A549 (cell line): ENCODE measurements at regions not wholly inside any gene's neighbourhood (a gene's known extent, or its start where the extent isn't known, plus 50 kb on each side); places are given as distances from the start of the nearest gene placed in this dataset.

Source experiments
- ATAC-seq, 2 experiments: fragments of 200-7000 bp in 1 of 2; fragments of >200 bp in 1 of 2; cut with Nextera tagmentation in 1 of 2; cut with Tn5 transposase in 1 of 2; 3 replicates each; pipeline versions ENCODE4 v1.8.0 to v1.9.1; 2018 to 2020; ENCODE audit warnings: mild to moderate bottlenecking in 1 of 2, moderate library complexity in 1 of 2
- CTCF ChIA-PET: fragments of 300-600 bp; sonication (Branson Sonifier 250); formaldehyde crosslinking; extraction: SDS; loops from one replicate; lab custom pipeline; 2021; ENCODE audit warnings: antibody characterized with exemption, inconsistent platforms; lab: Yijun Ruan, JAX
- POLR2A ChIA-PET: fragments of 350-600 bp; formaldehyde crosslinking; extraction: SDS; loops from one replicate; lab custom pipeline; 2021; ENCODE audit warnings: antibody characterized with exemption, inconsistent platforms; lab: Yijun Ruan, JAX
- DNase-seq, 2 experiments: peaks; one replicate each; pipeline versions ENCODE4 v3.0.0 to v3.0.0-alpha.2; 2011 to 2016; ENCODE audit warnings: low read depth in 1 of 2, low spot score in 1 of 2
- FAIRE-seq: peaks from 2 replicates; lab custom pipeline; 2011; peaks lifted over from hg19 to GRCh38; lab: Jason Lieb, UNC
- H3K27ac ChIP-seq, 2 experiments: fragments of >200 bp; sonication (Bioruptor Twin); formaldehyde crosslinking; 3 replicates each; pipeline ENCODE4 v1.5.1; 2016 to 2017
- H3K4me1 ChIP-seq: fragments of >200 bp; sonication (Bioruptor Twin); formaldehyde crosslinking; 3 replicates; pipeline ENCODE4 v1.6.1; 2016
- H3K4me2 ChIP-seq: fragments of >200 bp; sonication (Bioruptor Twin); formaldehyde crosslinking; 3 replicates; pipeline ENCODE4 v1.6.1; 2016
- H3K4me3 ChIP-seq: fragments of >200 bp; sonication (Bioruptor Twin); formaldehyde crosslinking; 3 replicates; pipeline ENCODE4 v1.5.1; 2016
- H3K9me3 ChIP-seq: fragments of >200 bp; sonication (Bioruptor Twin); formaldehyde crosslinking; 3 replicates; pipeline ENCODE4 v1.6.1; 2016
- CBX2 ChIP-seq: fragments of 200-600 bp; sonication (generic); IDR thresholded peaks from 2 replicates; pipeline ENCODE4 v1.6.1; 2016; ENCODE audit warnings: low read depth, mild to moderate bottlenecking, borderline replicate concordance
- CEBPB ChIP-seq, 2 experiments: fragments of >200 bp in 1 of 2; sonication (Bioruptor Twin) in 1 of 2; formaldehyde crosslinking in 1 of 2; IDR thresholded peaks; 2 replicates each; pipeline ENCODE4 v1.6.1; 2012 to 2016
- CHD2 ChIP-seq: fragments of 150-350 bp; IDR thresholded peaks from 2 replicates; pipeline ENCODE4 v1.6.1; 2014; ENCODE audit warnings: low read length; ENCODE audit not compliant: partially characterized antibody
- CHD4 ChIP-seq: fragments of 200-600 bp; sonication (generic); IDR thresholded peaks from 2 replicates; pipeline ENCODE4 v1.6.1; 2016; ENCODE audit warnings: antibody characterized with exemption, mild to moderate bottlenecking, borderline replicate concordance
- EHF ChIP-seq: fragments of 250-450 bp; sonication (Bioruptor Pico); IDR thresholded peaks from 2 replicates; pipeline ENCODE4 v1.5.0; 2020; ENCODE audit warnings: mild to moderate bottlenecking
- EHMT2 ChIP-seq: fragments of 200-600 bp; sonication (generic); IDR thresholded peaks from 2 replicates; pipeline ENCODE4 v1.6.1; 2016; ENCODE audit warnings: antibody characterized with exemption, low read depth, mild to moderate bottlenecking, moderate library complexity
- EP300 ChIP-seq, 2 experiments: fragments of >200 bp; sonication (Bioruptor Twin); formaldehyde crosslinking; IDR thresholded peaks; 2 replicates in 1 of 2; 3 replicates in 1 of 2; pipeline ENCODE4 v1.6.1; 2016 to 2017
- ESRRA ChIP-seq: fragments of 150-350 bp; IDR thresholded peaks from 2 replicates; pipeline ENCODE4 v1.6.1; 2014; ENCODE audit warnings: mild to moderate bottlenecking, low read length, borderline replicate concordance
- FOSL2 ChIP-seq, 2 experiments: fragments of 450-650 bp in 1 of 2; fragments of >200 bp in 1 of 2; sonication (Bioruptor Twin) in 1 of 2; formaldehyde crosslinking; IDR thresholded peaks; 2 replicates each; pipeline versions ENCODE4 v1.5.0 to v1.6.1; 2016 to 2020; ENCODE audit warnings: mild to moderate bottlenecking in 1 of 2, moderate library complexity in 1 of 2
- HOXB13 ChIP-seq: fragments of 250-450 bp; sonication (Bioruptor Pico); IDR thresholded peaks from 2 replicates; pipeline ENCODE4 v1.5.0; 2020; ENCODE audit warnings: low read depth, mild to moderate bottlenecking, moderate library complexity
- HOXB5 ChIP-seq: fragments of 250-450 bp; sonication (Bioruptor Pico); IDR thresholded peaks from 2 replicates; pipeline ENCODE4 v1.5.0; 2020; ENCODE audit warnings: mild to moderate bottlenecking, moderate library complexity
- JUN ChIP-seq, 2 experiments: fragments of >200 bp; sonication (Bioruptor Twin); formaldehyde crosslinking; IDR thresholded peaks; 2 replicates in 1 of 2; 3 replicates in 1 of 2; pipeline ENCODE4 v1.6.1; 2016 to 2017
- KDM1A ChIP-seq: fragments of 200-600 bp; sonication (generic); IDR thresholded peaks from 2 replicates; pipeline ENCODE4 v1.6.1; 2016; ENCODE audit warnings: low read depth, mild to moderate bottlenecking
- KDM5A ChIP-seq: fragments of 200-600 bp; sonication (generic); IDR thresholded peaks from 2 replicates; pipeline ENCODE4 v1.6.1; 2016; ENCODE audit warnings: antibody characterized with exemption, mild to moderate bottlenecking
- MAZ ChIP-seq: fragments of 150-350 bp; IDR thresholded peaks from 2 replicates; pipeline ENCODE4 v1.6.1; 2014; ENCODE audit warnings: antibody characterized with exemption, low read depth, low read length, borderline replicate concordance
- NFE2L2 ChIP-seq: fragments of 150-350 bp; conservative IDR thresholded peaks from 2 replicates; pipeline ENCODE4 v1.6.1; 2014; ENCODE audit warnings: low read length
- NR3C1 ChIP-seq: fragments of >200 bp; sonication (Bioruptor Twin); formaldehyde crosslinking; IDR thresholded peaks from 3 replicates; pipeline ENCODE4 v1.6.1; 2017
- POLR2AphosphoS2 ChIP-seq: conservative IDR thresholded peaks from 2 replicates; pipeline ENCODE4 v1.6.1; 2012; ENCODE audit warnings: low read length, improper control_type of control experiment, inconsistent platforms
- RAD21 ChIP-seq, 2 experiments: fragments of >200 bp in 1 of 2; sonication (Bioruptor Twin) in 1 of 2; formaldehyde crosslinking in 1 of 2; IDR thresholded peaks in 1 of 2; conservative IDR thresholded peaks in 1 of 2; 2 replicates in 1 of 2; 3 replicates in 1 of 2; pipeline ENCODE4 v1.6.1; 2012 to 2018; ENCODE audit warnings: inconsistent platforms in 1 of 2
- RFX5 ChIP-seq: fragments of 450-650 bp; IDR thresholded peaks from 2 replicates; pipeline ENCODE4 v1.7.1; 2014; ENCODE audit warnings: antibody characterized with exemption, mild to moderate bottlenecking, moderate library complexity
- SMC3 ChIP-seq: fragments of >200 bp; sonication (Bioruptor Twin); formaldehyde crosslinking; IDR thresholded peaks from 3 replicates; pipeline ENCODE4 v1.6.1; 2018; ENCODE audit warnings: inconsistent platforms
- SREBF2 ChIP-seq: fragments of 450-650 bp; IDR thresholded peaks from 2 replicates; pipeline ENCODE4 v1.6.1; 2014; ENCODE audit warnings: mild to moderate bottlenecking, moderate library complexity
- ZFP36 ChIP-seq: fragments of 450-650 bp; IDR thresholded peaks from 2 replicates; pipeline ENCODE4 v1.6.1; 2014; ENCODE audit warnings: borderline replicate concordance; ENCODE audit not compliant: partially characterized antibody
- ZSCAN20 ChIP-seq: fragments of 250-450 bp; sonication (Bioruptor Pico); IDR thresholded peaks from 2 replicates; pipeline ENCODE4 v1.8.0; 2022; ENCODE audit warnings: mild to moderate bottlenecking, moderate library complexity
- WGBS: methylation state at CpG from one replicate; pipeline ENCODE4 v1.1.6; 2017; ENCODE audit errors: missing lambda C conversion rate; 5-methylcytosine and 5-hydroxymethylcytosine counted together
- TF ChIP-seq, protein P1 (sequence below): fragments of 450-650 bp; IDR thresholded peaks from 2 replicates; pipeline ENCODE4 v1.6.1; 2014; ENCODE audit warnings: antibody characterized with exemption
- TF ChIP-seq, protein P2 (sequence below): IDR thresholded peaks from 2 replicates; pipeline ENCODE4 v1.6.1; 2012
- TF ChIP-seq, protein P3 (sequence below): IDR thresholded peaks from 2 replicates; pipeline ENCODE4 v1.6.1; 2012; ENCODE audit warnings: low read depth, borderline replicate concordance

DNA sequence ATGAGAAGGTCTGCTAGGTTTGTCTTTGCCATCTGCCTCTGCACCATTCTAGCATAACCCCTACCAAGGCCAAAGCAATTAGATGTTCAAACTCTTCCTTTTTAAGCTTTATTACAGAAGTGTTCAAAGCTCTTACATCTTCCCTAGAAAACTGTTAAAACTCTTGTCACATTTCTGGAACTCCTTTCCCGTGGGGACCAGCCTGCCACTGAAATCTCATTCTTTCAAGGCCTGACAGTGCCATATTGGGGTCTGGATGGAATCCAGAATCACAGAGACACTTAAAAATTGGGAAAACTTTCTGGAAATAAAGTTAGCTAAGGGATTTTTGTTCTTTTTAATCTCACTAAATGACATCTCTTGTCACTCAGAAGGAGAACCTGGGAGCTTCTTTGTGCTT, 153.8 kb upstream of the SLCO3A1 start (continued):
- TF ChIP-seq HOXB13 = no peak
- no peak for TF ChIP-seq CHD2

DNA sequence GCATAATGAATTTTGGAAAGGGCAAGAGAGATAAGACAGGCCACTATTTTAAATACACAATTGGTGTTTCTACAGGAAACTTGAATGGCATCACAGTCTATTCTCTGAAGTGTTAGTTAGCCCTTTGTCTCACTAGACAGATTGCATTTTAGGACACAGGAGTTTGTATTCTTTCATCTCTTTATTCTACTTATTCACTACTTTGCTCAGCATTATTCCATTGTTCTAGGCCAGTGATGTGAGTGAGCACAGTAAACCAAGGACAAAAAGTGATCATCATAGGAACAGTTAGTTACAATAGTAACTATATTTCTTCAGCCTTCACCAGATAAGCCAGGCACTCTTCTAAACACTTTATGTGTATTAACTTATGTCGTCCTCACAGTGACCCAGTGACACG, 150.2 kb upstream of the SLCO3A1 start:
- FAIRE-seq (no peak), ATAC-seq (no peak), DNase-seq (no peak)
- CTCF ChIA-PET = no interaction called here
- H3K9me3 ChIP-seq = no peaks in the 10 kb centered on the region
- WGBS = 9% methylated on average over 2 of the region's 2 CpGs
- H3K27ac ChIP-seq = no peak overlapping the region
- POLR2A ChIA-PET = no interaction called here
- TF ChIP-seq SREBF2 (no peak), ESRRA (no peak), FOSL2 (IDR thresholded peaks at IDR 0.05) (no peak), FOSL2 (CRISPR knock-in tag; IDR thresholded peaks at IDR 0.05) (no peak), EHF (CRISPR knock-in tag) (no peak), NFE2L2 (no peak), RAD21 (conservative IDR thresholded peaks at IDR 0.05 in 1 of 2, IDR thresholded peaks at IDR 0.05 in 1 of 2) (no peak), MAZ (no peak), CHD4 (no peak), POLR2AphosphoS2 (no peak), KDM5A (no peak), JUN (IDR thresholded peaks at IDR 0.05) (no peak), ZSCAN20 (CRISPR knock-in tag) (no peak), HOXB5 (CRISPR knock-in tag) (no peak), NR3C1 (no peak)
- TF ChIP-seq, protein P1, sequence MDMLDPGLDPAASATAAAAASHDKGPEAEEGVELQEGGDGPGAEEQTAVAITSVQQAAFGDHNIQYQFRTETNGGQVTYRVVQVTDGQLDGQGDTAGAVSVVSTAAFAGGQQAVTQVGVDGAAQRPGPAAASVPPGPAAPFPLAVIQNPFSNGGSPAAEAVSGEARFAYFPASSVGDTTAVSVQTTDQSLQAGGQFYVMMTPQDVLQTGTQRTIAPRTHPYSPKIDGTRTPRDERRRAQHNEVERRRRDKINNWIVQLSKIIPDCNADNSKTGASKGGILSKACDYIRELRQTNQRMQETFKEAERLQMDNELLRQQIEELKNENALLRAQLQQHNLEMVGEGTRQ = no peak
- TF ChIP-seq, protein P2, sequence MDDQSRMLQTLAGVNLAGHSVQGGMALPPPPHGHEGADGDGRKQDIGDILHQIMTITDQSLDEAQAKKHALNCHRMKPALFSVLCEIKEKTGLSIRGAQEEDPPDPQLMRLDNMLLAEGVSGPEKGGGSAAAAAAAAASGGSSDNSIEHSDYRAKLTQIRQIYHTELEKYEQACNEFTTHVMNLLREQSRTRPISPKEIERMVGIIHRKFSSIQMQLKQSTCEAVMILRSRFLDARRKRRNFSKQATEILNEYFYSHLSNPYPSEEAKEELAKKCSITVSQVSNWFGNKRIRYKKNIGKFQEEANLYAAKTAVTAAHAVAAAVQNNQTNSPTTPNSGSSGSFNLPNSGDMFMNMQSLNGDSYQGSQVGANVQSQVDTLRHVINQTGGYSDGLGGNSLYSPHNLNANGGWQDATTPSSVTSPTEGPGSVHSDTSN = no peak
- H3K4me2 ChIP-seq = no peak overlapping the region
- no peaks in the 10 kb centered on the region for H3K4me1 ChIP-seq
- no peak overlapping the region for H3K4me3 ChIP-seq

DNA sequence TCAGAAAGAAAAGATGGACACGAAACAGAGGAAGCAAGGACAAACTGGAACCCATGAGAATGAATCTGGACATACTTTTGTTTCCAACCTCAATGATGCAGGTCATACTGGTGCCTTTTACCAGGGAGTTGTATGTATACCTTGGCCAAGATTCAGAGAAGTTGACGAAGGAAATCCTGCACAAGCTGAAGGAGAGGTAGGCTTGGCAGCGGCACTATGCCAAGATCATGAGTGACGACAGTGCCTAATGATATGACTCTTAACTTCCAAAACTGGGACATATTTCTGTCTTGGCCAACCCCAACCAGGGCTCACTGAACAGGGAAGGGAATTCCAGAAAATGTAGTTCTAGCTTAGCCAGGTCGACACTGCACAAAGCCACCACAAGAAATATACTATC, 149.2 kb upstream of the SLCO3A1 start:
- ATAC-seq = no peak
- Histone ChIP-seq H3K4me3 (no peak overlapping the region), H3K9me3 (no peaks in the 10 kb centered on the region), H3K4me2 (no peak overlapping the region), H3K4me1 (no peaks in the 10 kb centered on the region), H3K27ac (no peak overlapping the region)
- POLR2A ChIA-PET = no interaction called here
- no peak for TF ChIP-seq NFE2L2
- TF ChIP-seq ZFP36 = no peak
- TF ChIP-seq ZSCAN20 (CRISPR knock-in tag) = no peak
- no peak for TF ChIP-seq EP300 (IDR thresholded peaks at IDR 0.05)
- TF ChIP-seq ESRRA = no peak
- TF ChIP-seq CHD4 = no peak
- no peak for TF ChIP-seq EHMT2
- TF ChIP-seq RAD21 (conservative IDR thresholded peaks at IDR 0.05 in 1 of 2, IDR thresholded peaks at IDR 0.05 in 1 of 2) = no peak
- TF ChIP-seq CBX2 = no peak
- TF ChIP-seq, protein P3, sequence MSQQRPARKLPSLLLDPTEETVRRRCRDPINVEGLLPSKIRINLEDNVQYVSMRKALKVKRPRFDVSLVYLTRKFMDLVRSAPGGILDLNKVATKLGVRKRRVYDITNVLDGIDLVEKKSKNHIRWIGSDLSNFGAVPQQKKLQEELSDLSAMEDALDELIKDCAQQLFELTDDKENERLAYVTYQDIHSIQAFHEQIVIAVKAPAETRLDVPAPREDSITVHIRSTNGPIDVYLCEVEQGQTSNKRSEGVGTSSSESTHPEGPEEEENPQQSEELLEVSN = no peak
- no peak for TF ChIP-seq KDM1A
- TF ChIP-seq SMC3 = no peak
- TF ChIP-seq RFX5 = no peak
- no peak for TF ChIP-seq HOXB13
- TF ChIP-seq POLR2AphosphoS2 = no peak
- TF ChIP-seq KDM5A = no peak
- no peak for TF ChIP-seq CEBPB (IDR thresholded peaks at IDR 0.05)
- no peak for TF ChIP-seq EHF (CRISPR knock-in tag)
- WGBS = 18% methylated on average over 5 of the region's 5 CpGs
- CTCF ChIA-PET = interaction anchor here (0.6 to 4.8 kb wide), 7 partner anchors 8 to 378 kb away, joined by 3 to 54 read pairs (median 3); no protein-coding TSS in a partner anchor
- FAIRE-seq = no peak
- no peak for DNase-seq
